GM21786 (cell line): ENCODE measurements at regions not wholly inside any gene's neighbourhood (a gene's known extent, or its start where the extent isn't known, plus 50 kb on each side); places are given as distances from the start of the nearest gene placed in this dataset.

Experiments
- ATAC-seq: cut with Tn5 transposase; IDR thresholded peaks from one replicate; pipeline ENCODE4 v1.9.1; 2021; ENCODE audit not compliant: unreplicated experiment

GRCh38 chr3:180092889-180093288, 56.2 kb upstream of the PEX5L start:
- no peak for ATAC-seq

- no peak for ATAC-seq
Observed at GRCh38 chr3:180093535-180093934, 56.8 kb upstream of the PEX5L start.

GRCh38 chr3:180097626-180098025, 60.9 kb upstream of the PEX5L start:
- ATAC-seq = no peak

- ATAC-seq = no peak
Observed at GRCh38 chr3:180102134-180102533, 65.4 kb upstream of the PEX5L start.

GRCh38 chr3:180102604-180103003, 65.9 kb upstream of the PEX5L start:
- ATAC-seq = no peak

- ATAC-seq = no peak
Observed at GRCh38 chr3:180116203-180116602, 79.5 kb upstream of the PEX5L start.

- no peak for ATAC-seq
Observed at GRCh38 chr3:180116658-180117057, 79.9 kb upstream of the PEX5L start.

GRCh38 chr3:180117381-180118163, 80.8 kb upstream of the PEX5L start:
- ATAC-seq = no peak

GRCh38 chr3:180119567-180119966, 82.8 kb upstream of the PEX5L start:
- ATAC-seq = no peak

- ATAC-seq = no peak
Observed at GRCh38 chr3:180123928-180124327, 87.2 kb upstream of the PEX5L start.

GRCh38 chr3:180131169-180131568, 94.4 kb upstream of the PEX5L start:
- ATAC-seq = no peak

GRCh38 chr3:180135101-180135500, 98.4 kb upstream of the PEX5L start:
- ATAC-seq = no peak

GRCh38 chr3:180138871-180139270, 102.1 kb upstream of the PEX5L start:
- ATAC-seq = no peak

GRCh38 chr3:180142041-180142440, 105.3 kb upstream of the PEX5L start:
- no peak for ATAC-seq

GRCh38 chr3:180142472-180142871, 105.7 kb upstream of the PEX5L start:
- ATAC-seq = no peak

GRCh38 chr3:180161770-180162169, 125.0 kb upstream of the PEX5L start:
- no peak for ATAC-seq

- ATAC-seq = no peak
Observed at GRCh38 chr3:180175572-180175971, 138.8 kb upstream of the PEX5L start.

- no peak for ATAC-seq
Observed at GRCh38 chr3:180176059-180176458, 139.3 kb upstream of the PEX5L start.

GRCh38 chr3:180177255-180177654, 140.5 kb upstream of the PEX5L start:
- no peak for ATAC-seq

- no peak for ATAC-seq
Observed at GRCh38 chr3:180179562-180179961, 142.8 kb upstream of the PEX5L start.

- ATAC-seq = no peak
Observed at GRCh38 chr3:180180795-180181194, 144.1 kb upstream of the PEX5L start.

- ATAC-seq = no peak
Observed at GRCh38 chr3:180181387-180181786, 144.7 kb upstream of the PEX5L start.

GRCh38 chr3:180183346-180183745, 146.6 kb upstream of the PEX5L start:
- no peak for ATAC-seq
